Ovary (tissue), 7 donors: ENCODE measurements at regions not wholly inside any gene's neighbourhood (a gene's known extent, or its start where the extent isn't known, plus 50 kb on each side); places are given as distances from the start of the nearest gene placed in this dataset.

Experiments used
- DNase-seq, 5 donors: peaks; one replicate each; pipeline ENCODE4 v3.0.0-alpha.2; 2019 to 2020
- H3K27ac ChIP-seq, 2 donors: fragments of 200-600 bp; one replicate each; pipeline versions ENCODE4 v1.5.1 to v1.8.0; 2019 to 2022
- H3K27me3 ChIP-seq: fragments of 200-600 bp; one replicate; pipeline ENCODE4 v1.8.0; 2022
- H3K36me3 ChIP-seq: fragments of 200-600 bp; sonication (generic); one replicate; pipeline ENCODE4 v1.5.1; 2019
- H3K4me1 ChIP-seq: one replicate; pipeline ENCODE4 v1.8.1; 2013; ENCODE audit warnings: mild to moderate bottlenecking, moderate library complexity; ENCODE audit not compliant: insufficient read depth
- H3K4me3 ChIP-seq: fragments of 200-600 bp; sonication (generic); one replicate; pipeline ENCODE4 v1.5.1; 2017
- H3K9me3 ChIP-seq, 2 donors: fragments of 200-600 bp in 1 of 2; sonication (generic) in 1 of 2; one replicate each; pipeline versions ENCODE4 v1.5.1 to v1.8.1; 2013 to 2019; ENCODE audit warnings: mild to moderate bottlenecking in 1 of 2, moderate library complexity in 1 of 2
- EP300 ChIP-seq: sonication (generic); formaldehyde crosslinking; IDR thresholded peaks from one replicate; pipeline ENCODE4 v1.6.1; 2017; ENCODE audit warnings: antibody characterized with exemption
- POLR2A ChIP-seq: fragments of 450-650 bp; IDR thresholded peaks from one replicate; pipeline ENCODE4 v1.6.1; 2017; ENCODE audit warnings: antibody characterized with exemption, mild to moderate bottlenecking, moderate library complexity
- WGBS, 3 donors: extraction: QIAGEN DNeasy Blood & Tissue Kit in 1 of 3; methylation state at CpG; one replicate each; pipeline versions ENCODE4 v1.1.5 to v1.1.7; 2013 to 2017; 5-methylcytosine and 5-hydroxymethylcytosine counted together
- intact Hi-C, 4 donors: fragments of 100-400 bp; cut with DNase I; formaldehyde crosslinking; loops; one replicate each; pipeline versions ENCODE4 v1.11.0 to v1.15.1; 2022 to 2023
- TF ChIP-seq, protein P1 (sequence below), 3 donors: fragments of 450-650 bp in 2 of 3; fragments of 200-600 bp in 1 of 3; IDR thresholded peaks; one replicate each; pipeline versions ENCODE4 v1.5.1 to v1.8.0; 2016 to 2022; ENCODE audit warnings: antibody characterized with exemption in 3 of 3, mild to moderate bottlenecking in 1 of 3
- donor health status: DM: no; HTN: no; CAD: no; lungs with moderate emphysema.
- donor health status: DM: no; HTN: no; CAD: no.
- donor health status: Bipolar disorder and iron deficiency.
- donor health status: DM: no; HTN: no; CAD: no.
- donor health status: DM: yes; HTN: yes; CAD: no.

DNA sequence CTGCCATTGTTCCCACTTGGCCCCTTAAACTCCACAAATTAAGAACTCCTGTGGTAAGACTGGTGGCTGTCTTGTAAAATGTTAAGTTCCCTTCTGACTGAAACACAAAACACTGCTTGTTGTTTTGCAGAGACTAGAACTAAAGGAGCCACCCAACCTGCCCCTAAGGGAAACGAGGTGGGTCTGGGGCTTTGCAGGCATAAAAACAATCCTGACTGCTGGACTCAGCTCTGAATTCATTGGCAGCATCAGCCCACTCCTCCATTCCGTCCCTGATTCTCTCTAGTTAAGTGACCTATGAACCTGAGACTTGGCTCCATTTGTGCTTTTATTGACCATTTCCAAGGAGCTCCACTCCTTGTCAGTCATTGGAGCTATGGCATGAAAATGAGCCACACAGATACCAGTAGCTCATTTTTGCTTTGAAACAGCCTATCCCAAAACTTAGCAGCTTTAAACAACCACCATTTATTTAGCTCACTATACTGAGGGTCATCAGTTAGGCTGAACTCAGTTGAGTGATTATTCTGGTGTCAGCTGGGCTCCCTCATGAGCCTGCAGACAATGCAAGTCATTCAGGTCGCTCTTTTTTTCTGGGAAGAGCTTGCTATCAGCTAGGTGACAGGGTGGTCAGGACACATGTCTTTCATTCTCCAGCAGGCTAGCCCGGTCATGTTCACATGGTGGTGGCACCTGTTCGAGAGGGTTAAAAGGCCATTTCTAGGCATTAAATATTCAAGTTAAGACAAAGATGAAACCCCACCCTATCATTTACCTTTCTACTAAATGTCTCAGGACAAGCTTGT, 175.1 kb upstream of the CTNNB1 start:
- 73 to 79% (median 76%) methylated on average over 5 of the region's 5 CpGs for WGBS, 3 donors
- DNase-seq = no peak
- intact Hi-C loops = no loop called here
- Histone ChIP-seq H3K9me3 (no peaks in the 10 kb centered on the region), H3K4me1 (no peaks in the 10 kb centered on the region), H3K27me3 (no peaks in the 10 kb centered on the region), H3K36me3 (no peaks in the 10 kb centered on the region), H3K27ac (no peak overlapping the region), H3K4me3 (no peak overlapping the region)
- TF ChIP-seq POLR2A = no peak

DNA sequence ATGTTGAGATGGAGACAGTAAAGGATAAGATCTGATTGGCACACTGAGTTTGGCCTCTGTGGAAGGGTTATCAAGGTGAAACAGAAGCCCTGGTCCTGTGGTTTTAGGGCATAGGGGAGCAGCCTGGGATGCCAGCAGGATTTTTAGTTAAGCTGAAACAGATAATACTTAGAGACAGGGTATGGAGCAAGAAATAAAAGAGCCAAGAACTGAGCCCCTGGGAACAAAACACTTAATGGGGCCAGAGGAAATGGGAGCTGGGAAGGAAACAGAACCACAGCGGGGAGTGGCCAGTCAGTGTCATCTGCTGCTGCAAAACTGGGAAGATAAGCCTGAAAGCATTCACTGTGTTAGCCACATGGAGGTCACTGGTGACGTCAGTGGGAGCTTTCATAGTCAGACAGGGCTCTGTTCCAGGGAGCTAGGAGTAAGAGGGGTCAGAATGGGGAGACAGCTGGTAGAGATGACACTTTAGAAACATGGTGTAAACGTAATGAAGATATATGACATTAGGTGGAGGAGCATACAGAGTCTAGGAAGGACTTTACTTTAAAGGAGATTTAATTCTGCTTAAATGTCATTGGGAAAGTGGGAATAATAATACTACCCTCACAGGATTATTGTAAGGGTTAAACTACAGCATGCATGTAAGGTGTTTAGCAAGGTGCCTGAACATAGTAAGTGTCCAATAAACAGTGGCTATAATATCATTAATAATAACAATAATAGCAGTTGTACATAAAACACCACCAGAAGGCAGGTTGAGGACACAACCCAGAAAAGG, 172.7 kb upstream of the CTNNB1 start:
- 3 to 12% (median 7%) methylated on average over 3 of the region's 3 CpGs for WGBS, 3 donors
- Histone ChIP-seq H3K36me3 (no peaks in the 10 kb centered on the region), H3K9me3 (no peaks in the 10 kb centered on the region), H3K27me3 (no peaks in the 10 kb centered on the region), H3K4me3 (no peak overlapping the region), H3K27ac (no peak overlapping the region), H3K4me1 (no peaks in the 10 kb centered on the region)
- TF ChIP-seq, protein P1, sequence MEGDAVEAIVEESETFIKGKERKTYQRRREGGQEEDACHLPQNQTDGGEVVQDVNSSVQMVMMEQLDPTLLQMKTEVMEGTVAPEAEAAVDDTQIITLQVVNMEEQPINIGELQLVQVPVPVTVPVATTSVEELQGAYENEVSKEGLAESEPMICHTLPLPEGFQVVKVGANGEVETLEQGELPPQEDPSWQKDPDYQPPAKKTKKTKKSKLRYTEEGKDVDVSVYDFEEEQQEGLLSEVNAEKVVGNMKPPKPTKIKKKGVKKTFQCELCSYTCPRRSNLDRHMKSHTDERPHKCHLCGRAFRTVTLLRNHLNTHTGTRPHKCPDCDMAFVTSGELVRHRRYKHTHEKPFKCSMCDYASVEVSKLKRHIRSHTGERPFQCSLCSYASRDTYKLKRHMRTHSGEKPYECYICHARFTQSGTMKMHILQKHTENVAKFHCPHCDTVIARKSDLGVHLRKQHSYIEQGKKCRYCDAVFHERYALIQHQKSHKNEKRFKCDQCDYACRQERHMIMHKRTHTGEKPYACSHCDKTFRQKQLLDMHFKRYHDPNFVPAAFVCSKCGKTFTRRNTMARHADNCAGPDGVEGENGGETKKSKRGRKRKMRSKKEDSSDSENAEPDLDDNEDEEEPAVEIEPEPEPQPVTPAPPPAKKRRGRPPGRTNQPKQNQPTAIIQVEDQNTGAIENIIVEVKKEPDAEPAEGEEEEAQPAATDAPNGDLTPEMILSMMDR (IDR thresholded peaks at IDR 0.05) = no peak
- no peak for TF ChIP-seq POLR2A
- no peak for TF ChIP-seq EP300
- DNase-seq = peak; percentile 67 to 83 (median 78)
- intact Hi-C loops = no loop called here

DNA sequence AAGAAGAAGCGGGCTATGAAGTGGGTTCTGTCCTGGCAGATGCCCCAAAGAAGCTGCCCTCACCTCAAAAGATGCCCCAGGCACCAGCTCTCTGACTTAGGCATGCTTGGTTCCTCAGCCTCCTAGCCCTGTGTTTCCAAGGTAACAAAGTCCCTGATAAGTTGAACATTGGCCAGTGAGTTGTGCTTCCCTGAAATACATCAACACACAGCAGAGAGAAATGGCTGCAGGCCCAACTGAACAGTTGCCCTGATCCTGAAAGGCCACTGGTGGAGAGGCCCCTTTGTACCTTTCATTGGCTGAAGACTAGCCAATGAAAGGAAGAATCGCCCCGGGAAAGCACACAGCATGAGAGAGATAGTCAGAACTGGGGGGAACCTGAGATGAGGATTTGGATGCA, 169.9 kb upstream of the CTNNB1 start:
- TF ChIP-seq EP300 (no peak), POLR2A (no peak)
- TF ChIP-seq, protein P1 (IDR thresholded peaks at IDR 0.05) = no peak
- Histone ChIP-seq H3K27me3 (no peaks in the 10 kb centered on the region), H3K4me3 (no peak overlapping the region), H3K27ac (no peak overlapping the region), H3K4me1 (no peaks in the 10 kb centered on the region), H3K36me3 (no peaks in the 10 kb centered on the region), H3K9me3 (no peaks in the 10 kb centered on the region)
- DNase-seq = peak in 1 of 5 donors; percentile 33
- WGBS, 3 donors = 57 to 71% (median 60%) methylated on average over 3 of the region's 3 CpGs
- intact Hi-C loops = no loop called here

DNA sequence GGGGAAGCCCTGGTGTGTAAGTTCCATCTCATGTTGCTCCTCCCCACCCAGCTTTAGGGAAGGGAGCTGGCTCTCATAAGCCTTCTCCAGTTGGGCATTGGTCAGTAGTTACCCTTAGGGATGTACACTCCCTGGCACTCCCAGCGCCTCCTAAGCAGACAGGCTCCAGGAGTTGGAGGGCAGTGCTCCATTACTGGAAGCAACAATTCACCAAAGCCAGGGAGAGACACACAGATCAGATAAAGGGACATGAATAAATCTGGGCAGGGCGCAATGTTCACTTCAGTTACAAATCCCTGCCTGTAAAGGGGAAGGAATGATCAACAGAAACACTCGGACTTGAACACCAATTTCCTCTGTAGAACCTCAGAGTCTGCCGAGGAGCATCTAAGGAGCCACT, 169.1 kb upstream of the CTNNB1 start:
- 80 to 88% (median 83%) methylated on average over 4 of the region's 4 CpGs for WGBS, 3 donors
- intact Hi-C loops = no loop called here
- DNase-seq = no peak
- H3K4me1 ChIP-seq = no peaks in the 10 kb centered on the region
- H3K4me3 ChIP-seq = no peak overlapping the region
- TF ChIP-seq, protein P1 (IDR thresholded peaks at IDR 0.05) = no peak
- TF ChIP-seq EP300 = no peak
- TF ChIP-seq POLR2A = no peak
- H3K36me3 ChIP-seq = no peaks in the 10 kb centered on the region
- H3K27me3 ChIP-seq = no peaks in the 10 kb centered on the region
- H3K9me3 ChIP-seq = no peaks in the 10 kb centered on the region
- H3K27ac ChIP-seq = no peak overlapping the region

DNA sequence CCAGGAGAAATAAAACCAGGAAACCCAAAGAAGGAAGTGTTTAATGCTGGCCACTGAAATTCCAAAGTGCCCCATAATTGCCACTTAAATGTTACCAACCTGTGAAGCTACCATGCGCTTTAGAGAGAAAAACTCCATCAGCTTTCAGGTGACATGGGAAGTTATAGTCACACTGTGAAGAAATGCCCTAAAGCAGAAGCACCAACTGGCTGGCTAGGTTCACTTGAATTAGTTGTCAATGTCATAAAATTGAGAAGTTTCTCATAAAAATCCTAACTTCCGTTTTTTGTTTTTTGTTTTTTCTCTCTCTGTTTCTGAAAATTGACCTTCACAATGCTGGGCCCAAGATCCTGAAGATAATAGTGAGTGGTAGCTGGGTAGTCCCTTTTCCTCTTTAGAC, 167.9 kb upstream of the CTNNB1 start:
- TF ChIP-seq POLR2A = no peak
- TF ChIP-seq EP300 = no peak
- TF ChIP-seq, protein P1 (IDR thresholded peaks at IDR 0.05) = no peak
- H3K27me3 ChIP-seq = no peaks in the 10 kb centered on the region
- H3K4me1 ChIP-seq = no peaks in the 10 kb centered on the region
- intact Hi-C loops = no loop called here
- 61 to 75% (median 68%) methylated on average over 2 of the region's 2 CpGs for WGBS, 3 donors
- H3K9me3 ChIP-seq = no peaks in the 10 kb centered on the region
- no peaks in the 10 kb centered on the region for H3K36me3 ChIP-seq
- DNase-seq = no peak
- H3K4me3 ChIP-seq = no peak overlapping the region
- H3K27ac ChIP-seq = no peak overlapping the region
